HEK293T (cell line): ENCODE measurements at regions not wholly inside any gene's neighbourhood (a gene's known extent, or its start where the extent isn't known, plus 50 kb on each side); places are given as distances from the start of the nearest gene placed in this dataset.
"Not testable (repeated sequence)": the region's sequence is repeated elsewhere in the genome, so short reads cannot be mapped to it uniquely, and the experiment has no call there.

ENCODE experiments used
- CTCF ChIA-PET: fragments of 350-600 bp; formaldehyde crosslinking; extraction: SDS; loops from one replicate; lab custom pipeline; 2021; ENCODE audit warnings: antibody characterized with exemption, inconsistent platforms; lab: Yijun Ruan, JAX
- POLR2A ChIA-PET: fragments of 350-600 bp; formaldehyde crosslinking; extraction: SDS; loops from one replicate; lab custom pipeline; 2020; ENCODE audit warnings: antibody characterized with exemption, inconsistent platforms; lab: Yijun Ruan, JAX
- DNase-seq: peaks from one replicate; pipeline ENCODE4 v3.0.0; 2012; ENCODE audit warnings: mixed read lengths; ENCODE audit errors: extremely low spot score
- ARNT ChIP-seq: fragments of 450-650 bp; IDR thresholded peaks from 2 replicates; pipeline ENCODE4 v1.6.1; 2017; ENCODE audit warnings: mild to moderate bottlenecking
- BHLHE40 ChIP-seq: fragments of 450-650 bp; IDR thresholded peaks from 2 replicates; pipeline ENCODE4 v1.6.1; 2016; ENCODE audit warnings: mild to moderate bottlenecking, moderate library complexity, borderline replicate concordance
- CTBP1 ChIP-seq: fragments of 450-650 bp; IDR thresholded peaks from 2 replicates; pipeline ENCODE4 v1.6.1; 2016; ENCODE audit warnings: borderline replicate concordance
- ELF4 ChIP-seq: fragments of 450-650 bp; IDR thresholded peaks from 2 replicates; pipeline ENCODE4 v1.6.1; 2017; ENCODE audit warnings: antibody characterized with exemption
- FOXA1 ChIP-seq: fragments of 450-650 bp; IDR thresholded peaks from 2 replicates; pipeline ENCODE4 v1.6.1; 2016; ENCODE audit warnings: mild to moderate bottlenecking
- FOXK2 ChIP-seq: fragments of 450-650 bp; IDR thresholded peaks from 2 replicates; pipeline ENCODE4 v1.6.1; 2016; ENCODE audit warnings: mild to moderate bottlenecking
- FOXM1 ChIP-seq: fragments of 450-650 bp; IDR thresholded peaks from 2 replicates; pipeline ENCODE4 v1.6.1; 2017; ENCODE audit warnings: mild to moderate bottlenecking, borderline replicate concordance
- HDGF ChIP-seq: fragments of 450-650 bp; IDR thresholded peaks from 2 replicates; pipeline ENCODE4 v1.6.1; 2017; ENCODE audit warnings: antibody characterized with exemption, borderline replicate concordance
- L3MBTL2 ChIP-seq: fragments of 450-650 bp; conservative IDR thresholded peaks from 2 replicates; pipeline ENCODE4 v1.6.1; 2016; ENCODE audit warnings: mild to moderate bottlenecking
- LEF1 ChIP-seq: fragments of 450-650 bp; IDR thresholded peaks from 2 replicates; pipeline ENCODE4 v1.6.1; 2017; ENCODE audit warnings: mild to moderate bottlenecking, borderline replicate concordance
- NFRKB ChIP-seq: fragments of 450-650 bp; IDR thresholded peaks from 2 replicates; pipeline ENCODE4 v1.6.1; 2016; ENCODE audit warnings: mild to moderate bottlenecking, moderate library complexity
- PKNOX1 ChIP-seq: fragments of 450-650 bp; IDR thresholded peaks from 2 replicates; pipeline ENCODE4 v1.6.1; 2016
- SP1 ChIP-seq: fragments of 450-650 bp; IDR thresholded peaks from 2 replicates; pipeline ENCODE4 v1.6.1; 2017
- SUZ12 ChIP-seq: fragments of 450-650 bp; IDR thresholded peaks from 2 replicates; pipeline ENCODE4 v1.6.1; 2016; ENCODE audit warnings: mild to moderate bottlenecking
- TARDBP ChIP-seq: fragments of 450-650 bp; IDR thresholded peaks from 2 replicates; pipeline ENCODE4 v1.6.1; 2016
- ZNF384 ChIP-seq: fragments of 450-650 bp; IDR thresholded peaks from 2 replicates; pipeline ENCODE4 v1.6.1; 2016

DNA sequence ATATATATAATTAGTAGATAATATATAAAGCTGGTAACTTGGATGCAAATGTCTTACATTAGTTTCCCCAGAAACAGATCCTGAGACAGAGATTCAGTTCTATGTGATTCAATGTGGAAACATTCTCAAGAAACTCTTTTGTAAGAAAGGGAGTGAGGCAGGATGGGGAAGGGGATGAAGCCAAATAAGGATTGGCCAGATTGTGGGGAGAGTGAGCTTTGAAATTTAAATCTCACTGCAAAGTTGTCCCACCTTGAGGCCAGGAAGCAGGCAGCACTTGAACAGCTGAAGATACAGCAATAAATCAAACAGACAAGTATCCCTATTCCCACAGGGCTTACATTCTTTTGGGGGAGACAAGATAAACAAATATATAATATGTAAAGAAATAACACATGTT, 126.3 kb upstream of the HEY2 start:
- ChIA-PET POLR2A (no interaction called here), CTCF (no interaction called here)

GRCh38 chr6:125631165-125631564, 118.3 kb upstream of the HEY2 start:
- ChIA-PET POLR2A (no interaction called here), CTCF (interaction anchor here (0.9 kb wide), 1 partner anchor 114 kb away, joined by 9 read pairs; no protein-coding TSS in a partner anchor)
- DNase-seq: no peak
- no peak for TF ChIP-seq ELF4

More for the DNA sequence above, 126.3 kb upstream of the HEY2 start:
- no peak for TF ChIP-seq HDGF
- TF ChIP-seq FOXK2: no peak
- no peak for TF ChIP-seq ARNT
- no peak for TF ChIP-seq BHLHE40
- TF ChIP-seq NFRKB: no peak
- TF ChIP-seq TARDBP: no peak
- TF ChIP-seq L3MBTL2: no peak
- TF ChIP-seq CTBP1: no peak
- no peak for TF ChIP-seq ZNF384
- no peak for TF ChIP-seq FOXM1
- no peak for TF ChIP-seq ELF4
- no peak for TF ChIP-seq LEF1
- TF ChIP-seq PKNOX1: no peak; the same call in 1 of the 2 replicates
- TF ChIP-seq SP1: no peak
- no peak for TF ChIP-seq SUZ12
- no peak for TF ChIP-seq FOXA1
- DNase-seq: no peak

- DNase-seq, CTCF ChIA-PET, POLR2A ChIA-PET: not testable (repeated sequence)
These were observed 113.4 kb upstream of the HEY2 start for GRCh38 chr6:125636011-125636410.

GRCh38 chr6:125636671-125637070, 112.8 kb upstream of the HEY2 start:
- ChIA-PET POLR2A (no interaction called here), CTCF (no interaction called here)
- no peak for DNase-seq
- no peak for TF ChIP-seq CTBP1
- TF ChIP-seq BHLHE40: no peak
- TF ChIP-seq ARNT: no peak
- no peak for TF ChIP-seq ELF4
- no peak for TF ChIP-seq FOXM1
- TF ChIP-seq FOXA1: no peak
- no peak for TF ChIP-seq LEF1
- no peak for TF ChIP-seq NFRKB

GRCh38 chr6:125637207-125637606, 112.2 kb upstream of the HEY2 start:
- ChIA-PET CTCF (no interaction called here), POLR2A (no interaction called here)
- TF ChIP-seq L3MBTL2 (no peak), BHLHE40 (no peak), FOXK2 (no peak), FOXM1 (no peak), HDGF (no peak), ZNF384 (no peak), TARDBP (no peak), FOXA1 (no peak), CTBP1 (no peak), SP1 (no peak), PKNOX1 (no peak), ARNT (no peak), NFRKB (no peak), ELF4 (no peak), LEF1 (no peak), SUZ12 (no peak)
- no peak for DNase-seq

DNA sequence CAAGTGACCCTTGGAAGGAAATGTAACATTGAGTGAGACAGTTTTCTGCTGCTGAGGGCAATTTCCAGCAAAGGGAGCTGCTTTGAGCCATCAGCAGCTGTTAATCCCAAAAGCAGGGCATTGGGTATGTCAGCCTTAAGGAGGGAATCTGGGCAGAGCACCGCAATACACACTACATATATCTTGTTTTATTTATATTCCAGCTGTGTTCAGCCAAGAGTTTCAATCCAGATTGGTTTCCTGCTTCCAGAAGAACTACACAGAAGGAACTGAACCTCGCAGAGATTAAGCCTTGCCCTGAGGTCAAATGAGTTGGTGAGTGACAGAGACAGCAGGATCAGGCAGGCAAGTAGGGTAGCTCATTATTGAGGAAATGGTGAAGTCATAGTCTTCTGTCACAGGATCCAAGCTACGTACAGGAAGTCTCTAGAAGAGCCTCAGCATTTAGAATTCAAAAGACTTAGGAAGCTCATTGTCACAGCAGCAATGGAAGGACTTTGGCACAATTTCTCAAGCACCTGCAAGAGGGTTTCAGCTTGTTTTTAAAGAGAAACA, 109.9 kb upstream of the HEY2 start:
- DNase-seq: no peak
- ChIA-PET POLR2A (interaction anchor here (0.9 kb wide), 1 partner anchor 103 kb away, joined by 3 read pairs; no protein-coding TSS in a partner anchor), CTCF (no interaction called here)
- TF ChIP-seq PKNOX1: peak; percentile 52; the same call in 1 of the 2 replicates
- no peak for TF ChIP-seq TARDBP
- no peak for TF ChIP-seq FOXA1
- no peak for TF ChIP-seq SUZ12
- no peak for TF ChIP-seq BHLHE40
- TF ChIP-seq FOXK2: no peak

- DNase-seq: no peak
- CTCF ChIA-PET: no interaction called here
- POLR2A ChIA-PET: no interaction called here
- TF ChIP-seq FOXM1: no peak
These were observed 108.8 kb upstream of the HEY2 start for GRCh38 chr6:125640441-125641150.

- POLR2A ChIA-PET, DNase-seq, CTCF ChIA-PET: not testable (repeated sequence)
These were observed 105.3 kb upstream of the HEY2 start for GRCh38 chr6:125643967-125644661.
